ENCODE measurements at regions not wholly inside any gene's neighbourhood (a gene's known extent, or its start where the extent isn't known, plus 50 kb on each side); places are given as distances from the start of the nearest gene placed in this dataset.

GRCh38 chr17:73938706-73939105, 264.8 kb upstream of the RPL38 start:
- no peak for TF ChIP-seq ZNF384 (IDR thresholded peaks at IDR 0.05)
- TF ChIP-seq HDGF (IDR thresholded peaks at IDR 0.05; ENCODE audit: borderline replicate concordance): no peak
- no peak for TF ChIP-seq NFRKB (IDR thresholded peaks at IDR 0.05)
- no peak for TF ChIP-seq TARDBP (IDR thresholded peaks at IDR 0.05)
- no peak for TF ChIP-seq FOXK2 (IDR thresholded peaks at IDR 0.05)
- TF ChIP-seq LEF1 (IDR thresholded peaks at IDR 0.05; ENCODE audit: borderline replicate concordance): no peak
- TF ChIP-seq FOXM1 (IDR thresholded peaks at IDR 0.05; ENCODE audit: borderline replicate concordance): no peak

All from HEK293T (cell line).